Neutrophil (primary cell): ENCODE measurements at regions not wholly inside any gene's neighbourhood (a gene's known extent, or its start where the extent isn't known, plus 50 kb on each side); places are given as distances from the start of the nearest gene placed in this dataset.

Experiments used
- H3K27ac ChIP-seq: fragments of 200-600 bp; sonication (generic); 2 replicates; pipeline ENCODE4 v1.5.1; 2016; ENCODE audit warnings: mild to moderate bottlenecking, moderate library complexity
- H3K27me3 ChIP-seq: fragments of 200-600 bp; sonication (generic); 2 replicates; pipeline ENCODE4 v1.6.0; 2016; ENCODE audit warnings: mild to moderate bottlenecking
- H3K36me3 ChIP-seq: fragments of 200-600 bp; sonication (generic); 2 replicates; pipeline ENCODE4 v1.5.1; 2017
- H3K4me1 ChIP-seq, 2 experiments: fragments of 200-600 bp in 1 of 2; sonication (generic) in 1 of 2; 1 replicate in 1 of 2; 2 replicates in 1 of 2; pipeline versions ENCODE4 v1.5.1 to v1.6.1; 2013 to 2016; ENCODE audit warnings: low read depth in 1 of 2, low read length in 1 of 2, mild to moderate bottlenecking in 1 of 2, moderate library complexity in 1 of 2; ENCODE audit not compliant: control insufficient read depth in 1 of 2, insufficient read depth in 1 of 2
- H3K4me3 ChIP-seq, 2 experiments: fragments of 200-600 bp in 1 of 2; sonication (generic) in 1 of 2; 1 replicate in 1 of 2; 2 replicates in 1 of 2; pipeline ENCODE4 v1.5.1; 2013 to 2016; ENCODE audit warnings: low read depth in 1 of 2, low read length in 1 of 2, mild to moderate bottlenecking in 1 of 2, moderate library complexity in 1 of 2
- H3K9me3 ChIP-seq: fragments of 200-600 bp; sonication (generic); 2 replicates; pipeline ENCODE4 v1.5.1; 2016
- CTCF ChIP-seq: fragments of 200-600 bp; sonication (generic); IDR thresholded peaks from 2 replicates; pipeline ENCODE4 v1.5.1; 2016; ENCODE audit warnings: antibody characterized with exemption

GRCh38 chr14:88085736-88086135 is 80.8 kb downstream of the GPR65 start:
- TF ChIP-seq CTCF = no peak
- H3K9me3 ChIP-seq = no peaks in the 10 kb centered on the region
- no peaks in the 10 kb centered on the region for H3K4me1 ChIP-seq
- no peak overlapping the region for H3K27ac ChIP-seq
- peaks cover 6% of the 10 kb centered on the region for H3K27me3 ChIP-seq
- H3K4me3 ChIP-seq = no peak overlapping the region
- no peaks in the 10 kb centered on the region for H3K36me3 ChIP-seq

- H3K36me3 ChIP-seq = no peaks in the 10 kb centered on the region
- H3K27ac ChIP-seq = no peak overlapping the region
- H3K9me3 ChIP-seq = no peaks in the 10 kb centered on the region
- no peaks in the 10 kb centered on the region for H3K4me1 ChIP-seq
- TF ChIP-seq CTCF = no peak
- no peak overlapping the region for H3K4me3 ChIP-seq
- peaks cover 23% of the 10 kb centered on the region for H3K27me3 ChIP-seq
Measured at GRCh38 chr14:88089445-88089844, 84.5 kb downstream of the GPR65 start.

- H3K27me3 ChIP-seq = peaks cover 23% of the 10 kb centered on the region
- H3K4me1 ChIP-seq = no peaks in the 10 kb centered on the region
- H3K4me3 ChIP-seq = no peak overlapping the region
- TF ChIP-seq CTCF = no peak
- no peaks in the 10 kb centered on the region for H3K36me3 ChIP-seq
- no peak overlapping the region for H3K27ac ChIP-seq
- H3K9me3 ChIP-seq = no peaks in the 10 kb centered on the region
Measured at GRCh38 chr14:88092529-88092928, 87.6 kb downstream of the GPR65 start.

- Histone ChIP-seq H3K27ac (no peak overlapping the region), H3K4me3 (no peak overlapping the region), H3K4me1 (no peaks in the 10 kb centered on the region), H3K36me3 (no peaks in the 10 kb centered on the region), H3K27me3 (peaks cover 21% of the 10 kb centered on the region), H3K9me3 (no peaks in the 10 kb centered on the region)
- TF ChIP-seq CTCF = no peak
Measured at GRCh38 chr14:88095791-88096190, 90.9 kb downstream of the GPR65 start.

DNA sequence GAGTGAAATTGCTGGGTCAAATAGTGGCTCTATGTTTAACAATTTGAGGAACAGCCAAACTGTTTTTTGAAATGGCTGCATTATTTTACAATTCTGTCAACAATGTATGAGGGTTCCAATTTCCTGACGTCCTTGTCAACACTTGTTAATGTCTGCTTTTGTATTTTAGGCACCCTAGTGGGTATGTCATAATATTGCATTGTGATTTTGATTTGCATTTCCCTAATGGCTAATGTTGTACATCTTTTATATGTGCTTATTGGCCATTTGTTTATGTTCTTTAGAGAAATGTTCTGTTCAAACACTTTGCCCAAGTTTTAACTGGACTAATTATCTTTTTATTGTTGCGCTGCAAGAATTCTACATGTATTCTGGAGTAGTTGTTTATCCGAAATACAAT is 93.2 kb downstream of the GPR65 start:
- no peak for TF ChIP-seq CTCF
- Histone ChIP-seq H3K27ac (no peak overlapping the region), H3K27me3 (peaks cover 13% of the 10 kb centered on the region), H3K9me3 (no peaks in the 10 kb centered on the region), H3K4me1 (no peaks in the 10 kb centered on the region), H3K4me3 (no peak overlapping the region), H3K36me3 (no peaks in the 10 kb centered on the region)

DNA sequence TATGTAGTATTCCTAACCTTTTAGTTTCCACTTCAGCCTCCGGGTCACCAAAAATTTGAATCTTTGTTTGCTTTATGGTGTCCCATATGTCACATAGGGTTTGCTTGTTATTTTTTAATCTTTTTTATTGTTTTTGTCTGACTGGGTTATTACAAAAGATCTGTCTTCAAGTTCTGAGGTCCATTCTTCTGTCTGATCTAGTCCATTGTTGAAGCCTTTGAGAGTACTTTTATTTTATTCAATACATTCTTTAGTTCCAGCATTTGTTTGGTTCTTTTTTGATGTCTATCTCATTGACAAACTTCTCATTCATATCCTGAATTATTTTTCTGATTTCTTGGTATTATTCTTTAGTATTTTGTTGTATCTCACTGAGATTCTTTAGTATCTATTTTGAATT is 99.8 kb downstream of the GPR65 start:
- Histone ChIP-seq H3K4me3 (no peak overlapping the region), H3K27me3 (no peaks in the 10 kb centered on the region), H3K36me3 (no peaks in the 10 kb centered on the region), H3K27ac (no peak overlapping the region), H3K9me3 (no peaks in the 10 kb centered on the region), H3K4me1 (no peaks in the 10 kb centered on the region)
- no peak for TF ChIP-seq CTCF
